Gastrocnemius medialis (tissue), 4 donors: ENCODE measurements at regions not wholly inside any gene's neighbourhood (a gene's known extent, or its start where the extent isn't known, plus 50 kb on each side); places are given as distances from the start of the nearest gene placed in this dataset.
A peak's percentile ranks its signal among the peaks of the same experiment; 100 is the strongest.

Experiments
- ATAC-seq, 2 donors: fragments of 150-250 bp; one replicate each; pipeline ENCODE4 v1.9.1; 2016
- DNase-seq, 2 donors: peaks; one replicate each; pipeline ENCODE4 v3.0.0-alpha.2; 2019
- H3K27ac ChIP-seq, 4 donors: fragments of 200-600 bp; sonication (generic); 1 replicate in 1 of 4; 2 replicates in 3 of 4; pipeline ENCODE4 v1.5.1; 2016 to 2018; ENCODE audit warnings: mild to moderate bottlenecking in 2 of 4, moderate library complexity in 1 of 4
- H3K27me3 ChIP-seq, 3 donors: fragments of 200-600 bp; sonication (generic) in 2 of 3; 1 replicate in 1 of 3; 2 replicates in 2 of 3; pipeline versions ENCODE4 v1.5.1 to v1.6.0; 2016 to 2019; ENCODE audit warnings: mild to moderate bottlenecking in 1 of 3, moderate library complexity in 1 of 3
- H3K36me3 ChIP-seq, 2 donors: fragments of 200-600 bp; sonication (generic) in 1 of 2; one replicate each; pipeline ENCODE4 v1.5.1; 2017 to 2018
- H3K4me1 ChIP-seq, 2 donors: fragments of 200-600 bp; sonication (generic) in 1 of 2; one replicate each; pipeline ENCODE4 v1.5.1; 2016 to 2017; ENCODE audit warnings: mild to moderate bottlenecking in 2 of 2
- H3K4me3 ChIP-seq, 4 donors: fragments of 200-600 bp; sonication (generic) in 3 of 4; 1 replicate in 1 of 4; 2 replicates in 3 of 4; pipeline ENCODE4 v1.5.1; 2016 to 2019; ENCODE audit warnings: mild to moderate bottlenecking in 2 of 4
- H3K9me3 ChIP-seq, 3 donors: fragments of 200-600 bp; sonication (generic) in 2 of 3; 1 replicate in 1 of 3; 2 replicates in 2 of 3; pipeline ENCODE4 v1.5.1; 2016 to 2019
- CTCF ChIP-seq, 5 experiments: fragments of 450-650 bp in 3 of 5; fragments of 200-600 bp in 2 of 5; sonication (generic) in 2 of 5; IDR thresholded peaks in 4 of 5; conservative IDR thresholded peaks in 1 of 5; 1 replicate in 4 of 5; 2 replicates in 1 of 5; pipeline ENCODE4 v1.5.1; 2016 to 2019; ENCODE audit warnings: antibody characterized with exemption in 5 of 5, mild to moderate bottlenecking in 3 of 5, moderate library complexity in 3 of 5
- POLR2A ChIP-seq, 2 donors: fragments of 450-650 bp; IDR thresholded peaks; one replicate each; pipeline ENCODE4 v1.6.1; 2017; ENCODE audit warnings: antibody characterized with exemption in 2 of 2, mild to moderate bottlenecking in 2 of 2, moderate library complexity in 2 of 2
- in situ Hi-C, 4 donors: fragments of 200-750 bp; cut with MboI; loops; one replicate each; pipeline versions ENCODE4 v1.15.0 to v1.8.0; 2017; ENCODE audit warnings: low sequenced_read_pairs in 4 of 4
- intact Hi-C: fragments of 100-400 bp; cut with DNase I; formaldehyde crosslinking; loops from one replicate; pipeline ENCODE4 v1.15.1; 2023; ENCODE audit warnings: low total_unique reads

- H3K27me3 ChIP-seq: no peaks in the 10 kb centered on the region
- peaks cover 3 to 7% of the 10 kb centered on the region in 2 donors for H3K4me1 ChIP-seq
- H3K9me3 ChIP-seq: no peaks in the 10 kb centered on the region
- no peak for DNase-seq
- no peak for TF ChIP-seq CTCF (IDR thresholded peaks at IDR 0.05 in 4 of 5, conservative IDR thresholded peaks at IDR 0.05 in 1 of 5)
- TF ChIP-seq POLR2A (IDR thresholded peaks at IDR 0.05): no peak
- in situ Hi-C loops (no loop called here), intact Hi-C loops (no loop called here)
- H3K4me3 ChIP-seq: no peak overlapping the region
- ATAC-seq: no peak
- H3K27ac ChIP-seq: no peak overlapping the region
- H3K36me3 ChIP-seq: no peaks in the 10 kb centered on the region
Observed at GRCh38 chr4:79657379-79657778, 249.4 kb upstream of the GK2 start.

- intact Hi-C loops: loop anchor here (5.0 kb wide), 1 partner anchor 57 kb away; no protein-coding TSS in a partner anchor
- no peaks in the 10 kb centered on the region for H3K36me3 ChIP-seq
Observed at GRCh38 chr4:79653871-79654270, 245.8 kb upstream of the GK2 start.

GRCh38 chr4:79652738-79653137, 244.7 kb upstream of the GK2 start:
- Histone ChIP-seq H3K27ac (peak overlapping the region in 1 of 4 donors; percentile 44), H3K4me1 (peaks cover 14 to 23% of the 10 kb centered on the region in 2 donors), H3K36me3 (no peaks in the 10 kb centered on the region), H3K9me3 (no peaks in the 10 kb centered on the region), H3K27me3 (no peaks in the 10 kb centered on the region), H3K4me3 (no peak overlapping the region)
- ATAC-seq (no peak), DNase-seq (no peak)
- TF ChIP-seq CTCF (IDR thresholded peaks at IDR 0.05 in 4 of 5, conservative IDR thresholded peaks at IDR 0.05 in 1 of 5) (no peak), POLR2A (IDR thresholded peaks at IDR 0.05) (no peak)
- intact Hi-C loops: loop anchor here (5.0 kb wide), 1 partner anchor 55 kb away; no protein-coding TSS in a partner anchor
- in situ Hi-C loops: no loop called here

More at GRCh38 chr4:79653871-79654270, 245.8 kb upstream of the GK2 start:
- H3K27me3 ChIP-seq: no peaks in the 10 kb centered on the region
- H3K4me1 ChIP-seq: peaks cover 14 to 23% of the 10 kb centered on the region in 2 donors
- no peak for TF ChIP-seq CTCF (IDR thresholded peaks at IDR 0.05 in 4 of 5, conservative IDR thresholded peaks at IDR 0.05 in 1 of 5)
- TF ChIP-seq POLR2A (IDR thresholded peaks at IDR 0.05): no peak
- H3K27ac ChIP-seq: no peak overlapping the region
- ATAC-seq (no peak), DNase-seq (no peak)
- H3K9me3 ChIP-seq: no peaks in the 10 kb centered on the region
- in situ Hi-C loops: no loop called here
- no peak overlapping the region for H3K4me3 ChIP-seq

- Histone ChIP-seq H3K4me1 (peaks cover 14 to 23% of the 10 kb centered on the region in 2 donors), H3K27me3 (no peaks in the 10 kb centered on the region), H3K4me3 (no peak overlapping the region), H3K9me3 (no peaks in the 10 kb centered on the region), H3K27ac (peak overlapping the region in 1 of 4 donors; percentile 44), H3K36me3 (no peaks in the 10 kb centered on the region)
- intact Hi-C loops (loop anchor here (5.0 kb wide), 1 partner anchor 55 kb away; no protein-coding TSS in a partner anchor), in situ Hi-C loops (no loop called here)
- no peak for TF ChIP-seq POLR2A (IDR thresholded peaks at IDR 0.05)
- no peak for TF ChIP-seq CTCF (IDR thresholded peaks at IDR 0.05 in 4 of 5, conservative IDR thresholded peaks at IDR 0.05 in 1 of 5)
- ATAC-seq (peak in 1 of 2 donors; percentile 40), DNase-seq (no peak)
Observed at GRCh38 chr4:79652232-79652631, 244.2 kb upstream of the GK2 start.

- Histone ChIP-seq H3K4me1 (peaks cover 14 to 23% of the 10 kb centered on the region in 2 donors), H3K9me3 (no peaks in the 10 kb centered on the region), H3K4me3 (no peak overlapping the region), H3K27me3 (no peaks in the 10 kb centered on the region), H3K27ac (peak overlapping the region in 3 of 4 donors; percentile 41 to 48 (median 44)), H3K36me3 (no peaks in the 10 kb centered on the region)
- TF ChIP-seq CTCF (IDR thresholded peaks at IDR 0.05 in 4 of 5, conservative IDR thresholded peaks at IDR 0.05 in 1 of 5) (no peak), POLR2A (IDR thresholded peaks at IDR 0.05) (no peak)
- intact Hi-C loops (loop anchor here (5.0 kb wide), 1 partner anchor 54 kb away; no protein-coding TSS in a partner anchor), in situ Hi-C loops (no loop called here)
- ATAC-seq (no peak), DNase-seq (no peak)
Observed at GRCh38 chr4:79651456-79651855, 243.4 kb upstream of the GK2 start.
